GM12872 (cell line): ENCODE measurements at regions not wholly inside any gene's neighbourhood (a gene's known extent, or its start where the extent isn't known, plus 50 kb on each side); places are given as distances from the start of the nearest gene placed in this dataset.

Experiments used
- CTCF ChIP-seq: IDR thresholded peaks from 3 replicates; pipeline ENCODE4 v1.5.1; 2011; ENCODE audit warnings: low read depth, mild to moderate bottlenecking, low read length, moderate library complexity; ENCODE audit not compliant: insufficient read depth

DNA sequence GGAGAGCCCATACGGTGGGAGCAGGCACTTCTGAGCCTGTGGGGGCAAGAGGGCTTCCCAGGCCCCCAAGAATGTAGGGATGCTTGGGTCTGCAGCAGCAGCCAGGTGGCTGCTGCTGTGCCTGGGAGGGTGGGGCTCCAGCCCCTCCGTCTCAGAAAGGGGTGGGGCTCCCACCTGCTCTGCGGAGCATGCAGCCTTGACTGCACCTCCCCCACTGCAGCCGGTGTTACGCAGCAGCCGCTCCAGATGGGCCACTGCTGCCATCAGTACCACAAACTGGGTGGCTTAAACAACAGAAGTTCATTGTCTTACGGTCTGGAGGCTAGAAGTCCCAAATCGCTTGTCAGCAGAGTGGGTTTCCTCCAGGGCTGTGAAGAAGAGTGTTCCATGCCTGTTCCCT lies 365.5 kb downstream of the TMEM38B start:
- no peak for TF ChIP-seq CTCF

GRCh38 chr9:106060885-106061284 lies 366.5 kb downstream of the TMEM38B start:
- TF ChIP-seq CTCF = no peak

- TF ChIP-seq CTCF = no peak
Measured at GRCh38 chr9:106062250-106062649, 367.9 kb downstream of the TMEM38B start.

DNA sequence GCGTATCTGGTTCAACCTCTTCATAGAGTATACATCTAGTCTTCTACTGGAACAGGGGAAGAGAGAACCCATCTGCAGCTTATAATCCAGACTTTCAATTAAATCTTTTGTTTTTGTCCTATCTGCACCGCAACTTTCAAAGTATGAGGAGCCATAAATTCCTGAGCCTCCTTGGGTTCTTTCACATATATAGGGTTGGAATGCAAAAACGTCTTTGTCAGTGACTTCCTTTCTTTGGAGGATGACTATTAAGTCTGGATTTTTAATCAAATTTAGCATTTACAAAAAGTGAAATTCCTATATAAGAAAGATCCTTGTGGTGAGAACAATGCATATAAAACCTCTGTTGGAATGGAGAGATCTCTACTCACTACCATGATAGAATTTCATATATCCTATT lies 370.8 kb downstream of the TMEM38B start:
- TF ChIP-seq CTCF = no peak

DNA sequence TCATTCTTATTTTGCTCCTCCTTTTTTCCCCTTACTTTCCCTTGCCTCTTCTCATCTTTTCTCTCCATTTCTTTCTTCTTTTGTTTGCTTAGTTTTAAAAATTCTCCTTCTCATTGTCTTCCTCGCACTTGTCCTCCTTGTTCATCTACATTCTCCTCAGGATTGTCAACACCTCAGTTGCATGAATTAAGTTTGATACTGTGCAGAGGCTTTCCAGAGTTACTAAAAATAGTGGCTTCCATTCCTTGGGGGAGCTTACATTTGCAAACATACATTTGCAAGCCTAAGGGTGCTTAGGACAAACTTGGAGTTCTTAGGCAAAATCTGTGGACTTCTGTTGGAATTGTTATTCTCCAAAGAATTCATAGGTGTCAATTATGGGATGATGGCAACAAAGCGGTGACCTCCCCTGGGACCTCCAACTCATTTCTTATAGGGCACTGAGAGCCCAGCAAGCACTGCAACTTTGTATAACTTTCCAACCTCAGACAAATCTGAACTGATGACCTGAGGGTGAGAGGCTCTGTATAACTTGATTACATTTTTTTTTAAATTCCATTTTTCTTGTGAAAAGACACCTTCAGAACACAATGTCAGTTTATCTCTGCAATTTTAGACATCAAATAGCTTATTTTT lies 371.4 kb downstream of the TMEM38B start:
- no peak for TF ChIP-seq CTCF

- TF ChIP-seq CTCF = no peak
Measured at GRCh38 chr9:106066940-106067524, 372.7 kb downstream of the TMEM38B start.

GRCh38 chr9:106069241-106069640 lies 374.9 kb downstream of the TMEM38B start:
- TF ChIP-seq CTCF = no peak
